Uterus (tissue), 2 donors: ENCODE measurements at regions not wholly inside any gene's neighbourhood (a gene's known extent, or its start where the extent isn't known, plus 50 kb on each side); places are given as distances from the start of the nearest gene placed in this dataset.

Experiments
- CTCF ChIP-seq, 4 experiments: fragments of 200-600 bp in 2 of 4; fragments of 450-650 bp in 2 of 4; sonication (generic) in 2 of 4; IDR thresholded peaks; one replicate each; pipeline ENCODE4 v1.5.1; 2016 to 2019; ENCODE audit warnings: antibody characterized with exemption in 4 of 4, mild to moderate bottlenecking in 2 of 4, moderate library complexity in 1 of 4
- POLR2A ChIP-seq, 2 donors: fragments of 450-650 bp; IDR thresholded peaks; one replicate each; pipeline ENCODE4 v1.6.1; 2016; ENCODE audit warnings: antibody characterized with exemption in 2 of 2, mild to moderate bottlenecking in 1 of 2, moderate library complexity in 1 of 2

DNA sequence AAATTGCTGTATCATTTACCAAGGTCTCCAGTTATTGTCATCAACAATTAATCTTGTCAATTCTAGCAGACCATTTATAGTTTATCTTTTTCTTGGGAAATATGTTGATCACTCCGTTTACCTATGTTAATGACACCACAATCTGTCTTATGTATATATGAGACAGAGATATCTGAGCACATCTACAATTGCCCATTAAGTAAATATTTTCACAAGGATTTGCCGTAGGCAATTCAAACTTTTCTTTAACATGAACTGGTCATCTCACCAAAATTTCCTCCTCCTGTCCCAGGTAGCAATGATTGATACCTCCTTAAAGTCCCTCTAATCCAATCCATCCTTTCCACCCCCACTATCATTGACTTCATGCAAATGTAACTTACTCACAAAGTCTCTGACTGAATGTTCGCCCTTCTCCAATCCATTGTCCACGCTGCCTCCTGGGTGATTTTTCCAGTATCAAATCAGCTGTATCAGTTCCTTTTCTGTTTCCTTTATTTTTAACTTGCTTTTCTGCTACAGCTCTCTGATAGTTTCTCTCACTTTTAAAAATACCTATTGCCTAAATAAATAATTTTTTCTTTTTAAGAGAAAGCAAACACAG is 138.3 kb downstream of the GNAT3 start:
- no peak for TF ChIP-seq CTCF (IDR thresholded peaks at IDR 0.05)
- TF ChIP-seq POLR2A (IDR thresholded peaks at IDR 0.05): no peak
